GM23338 (cell line): ENCODE measurements at regions not wholly inside any gene's neighbourhood (a gene's known extent, or its start where the extent isn't known, plus 50 kb on each side); places are given as distances from the start of the nearest gene placed in this dataset.

ENCODE experiments used
- CREB1 ChIP-seq: fragments of 250-450 bp; sonication (Bioruptor Pico); IDR thresholded peaks from 2 replicates; pipeline ENCODE4 v1.5.0; 2020; ENCODE audit warnings: low read depth, mild to moderate bottlenecking, moderate library complexity
- CTCF ChIP-seq, 2 experiments: fragments of 200-600 bp in 1 of 2; sonication (generic) in 1 of 2; conservative IDR thresholded peaks; 2 replicates each; pipeline versions ENCODE4 v1.5.1 to v1.6.1; 2016 to 2017; ENCODE audit warnings: antibody characterized with exemption in 2 of 2, low read depth in 2 of 2, mild to moderate bottlenecking in 2 of 2, moderate library complexity in 1 of 2
- EZH2 ChIP-seq: fragments of 200-600 bp; sonication (generic); IDR thresholded peaks from one replicate; pipeline ENCODE4 v1.8.0; 2017; ENCODE audit warnings: antibody characterized with exemption, mild to moderate bottlenecking, low read depth; ENCODE audit not compliant: unreplicated experiment
- NANOG ChIP-seq: IDR thresholded peaks from 2 replicates; pipeline ENCODE4 v1.6.1; 2016; ENCODE audit warnings: antibody characterized with exemption, borderline replicate concordance
- POLR2AphosphoS5 ChIP-seq: IDR thresholded peaks from 2 replicates; pipeline ENCODE4 v1.6.1; 2016; ENCODE audit warnings: antibody characterized with exemption, low read depth

GRCh38 chr12:84561351-84561750, 351.2 kb downstream of the SLC6A15 start:
- no peak for TF ChIP-seq CREB1 (CRISPR knock-in tag)
- no peak for TF ChIP-seq EZH2
- no peak for TF ChIP-seq CTCF (conservative IDR thresholded peaks at IDR 0.05; ENCODE audit: low read depth in 2 of 2)
- no peak for TF ChIP-seq POLR2AphosphoS5
- no peak for TF ChIP-seq NANOG
